Duodenal mucosa (tissue), 2 donors: ENCODE measurements at regions not wholly inside any gene's neighbourhood (a gene's known extent, or its start where the extent isn't known, plus 50 kb on each side); places are given as distances from the start of the nearest gene placed in this dataset.
A peak's percentile ranks its signal among the peaks of the same experiment; 100 is the strongest.

Experiments used
- H3K27ac ChIP-seq: one replicate; pipeline ENCODE4 v1.7.0; 2013; ENCODE audit warnings: low read depth, low read length
- H3K27me3 ChIP-seq, 2 donors: one replicate each; pipeline ENCODE4 v1.7.0; 2013; ENCODE audit warnings: low read length in 2 of 2, control low read depth in 1 of 2; ENCODE audit not compliant: insufficient read depth in 2 of 2, control insufficient read depth in 1 of 2
- H3K36me3 ChIP-seq, 2 donors: one replicate each; pipeline ENCODE4 v1.7.0; 2013; ENCODE audit warnings: low read length in 2 of 2, control low read depth in 1 of 2; ENCODE audit not compliant: insufficient read depth in 2 of 2, control insufficient read depth in 1 of 2
- H3K4me1 ChIP-seq, 2 donors: one replicate each; pipeline ENCODE4 v1.7.0; 2013; ENCODE audit warnings: low read length in 2 of 2, control low read depth in 1 of 2; ENCODE audit not compliant: insufficient read depth in 2 of 2, control insufficient read depth in 1 of 2
- H3K4me3 ChIP-seq, 2 donors: one replicate each; pipeline ENCODE4 v1.7.0; 2013; ENCODE audit warnings: low read length in 2 of 2, low read depth in 1 of 2
- H3K9ac ChIP-seq, 2 donors: one replicate each; pipeline ENCODE4 v1.7.0; 2013; ENCODE audit warnings: low read length in 2 of 2, low read depth in 1 of 2
- H3K9me3 ChIP-seq, 2 donors: one replicate each; pipeline ENCODE4 v1.7.0; 2013; ENCODE audit warnings: low read length in 2 of 2, control low read depth in 1 of 2; ENCODE audit not compliant: control insufficient read depth in 1 of 2

GRCh38 chr16:54673313-54673712 lies 257.4 kb upstream of the IRX5 start:
- Histone ChIP-seq H3K27me3 (no peaks in the 10 kb centered on the region), H3K4me3 (no peak overlapping the region), H3K9ac (no peak overlapping the region), H3K36me3 (no peaks in the 10 kb centered on the region), H3K9me3 (no peaks in the 10 kb centered on the region), H3K4me1 (no peaks in the 10 kb centered on the region), H3K27ac (no peak overlapping the region)

DNA sequence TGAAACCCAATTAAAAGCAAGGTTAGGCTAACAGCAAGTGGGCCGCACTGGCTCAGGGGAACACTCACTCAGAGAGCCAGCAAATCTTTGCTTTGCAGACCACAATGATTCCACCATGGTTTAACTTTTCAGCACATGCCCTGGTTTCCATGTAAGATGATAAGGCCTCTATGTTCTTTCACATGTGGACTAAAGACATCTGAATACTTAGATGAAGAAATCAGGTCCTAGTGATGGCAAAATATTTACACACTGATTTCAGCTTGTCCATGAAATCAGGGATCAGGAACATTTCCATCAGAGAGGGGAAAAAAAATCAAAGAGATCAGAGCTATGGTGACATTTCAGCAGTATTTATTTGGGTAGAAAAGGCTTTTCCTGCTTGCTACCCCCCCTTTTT lies 258.2 kb upstream of the IRX5 start:
- Histone ChIP-seq H3K9me3 (no peaks in the 10 kb centered on the region), H3K36me3 (no peaks in the 10 kb centered on the region), H3K4me3 (no peak overlapping the region), H3K27me3 (no peaks in the 10 kb centered on the region), H3K4me1 (no peaks in the 10 kb centered on the region), H3K27ac (no peak overlapping the region), H3K9ac (no peak overlapping the region)

GRCh38 chr16:54657709-54658102 lies 273.0 kb upstream of the IRX5 start:
- H3K4me3 ChIP-seq, result no peak overlapping the region
- no peaks in the 10 kb centered on the region for H3K9me3 ChIP-seq

DNA sequence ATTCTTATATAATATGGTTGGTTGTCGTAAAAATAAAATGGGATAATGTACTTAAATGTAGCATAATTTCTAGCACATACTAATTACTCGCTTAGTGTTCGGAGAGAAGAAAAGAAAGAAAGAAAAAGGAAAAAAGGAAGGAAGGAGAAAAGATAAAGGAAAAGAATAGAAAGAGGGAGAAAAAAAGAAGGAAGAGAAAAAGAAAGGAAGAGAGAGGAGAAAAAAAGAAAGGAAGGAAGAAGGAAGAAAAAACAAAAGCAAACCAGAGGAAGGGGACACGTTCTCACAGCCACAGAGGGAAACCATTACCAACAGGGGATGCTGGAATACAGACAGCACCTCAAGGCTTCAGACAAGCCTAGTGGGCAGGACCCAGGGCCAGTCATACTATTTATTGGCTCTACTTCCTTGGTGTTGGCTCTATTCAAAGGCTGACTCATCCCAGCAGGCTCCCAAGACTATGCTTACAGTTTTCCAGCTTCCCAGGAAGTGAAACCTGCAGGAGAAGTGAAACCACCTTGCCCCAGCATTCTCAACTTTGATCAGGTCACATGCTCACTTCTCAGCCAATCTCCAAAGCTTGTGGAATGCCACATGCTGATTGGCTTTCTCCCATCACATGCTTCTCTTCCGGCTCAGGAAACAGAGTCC lies 273.5 kb upstream of the IRX5 start:
- H3K9me3 ChIP-seq, result no peaks in the 10 kb centered on the region
- H3K9ac ChIP-seq, result no peak overlapping the region
- H3K27ac ChIP-seq, result no peak overlapping the region
- H3K36me3 ChIP-seq, result no peaks in the 10 kb centered on the region
- H3K27me3 ChIP-seq, result no peaks in the 10 kb centered on the region
- H3K4me3 ChIP-seq, result no peak overlapping the region
- H3K4me1 ChIP-seq, result peaks cover 0 to 2% of the 10 kb centered on the region in 2 donors

More at GRCh38 chr16:54657709-54658102, 273.0 kb upstream of the IRX5 start:
- H3K4me1 ChIP-seq, result peaks cover 0 to 2% of the 10 kb centered on the region in 2 donors
- no peak overlapping the region for H3K9ac ChIP-seq
- H3K36me3 ChIP-seq, result no peaks in the 10 kb centered on the region
- no peak overlapping the region for H3K27ac ChIP-seq
- no peaks in the 10 kb centered on the region for H3K27me3 ChIP-seq

GRCh38 chr16:54655121-54655590 lies 275.5 kb upstream of the IRX5 start:
- Histone ChIP-seq H3K9me3 (no peaks in the 10 kb centered on the region), H3K9ac (no peak overlapping the region), H3K27ac (no peak overlapping the region), H3K4me1 (peaks cover 0 to 2% of the 10 kb centered on the region in 2 donors), H3K4me3 (peak overlapping the region in 1 of 2 donors; percentile 2), H3K27me3 (no peaks in the 10 kb centered on the region), H3K36me3 (no peaks in the 10 kb centered on the region)

DNA sequence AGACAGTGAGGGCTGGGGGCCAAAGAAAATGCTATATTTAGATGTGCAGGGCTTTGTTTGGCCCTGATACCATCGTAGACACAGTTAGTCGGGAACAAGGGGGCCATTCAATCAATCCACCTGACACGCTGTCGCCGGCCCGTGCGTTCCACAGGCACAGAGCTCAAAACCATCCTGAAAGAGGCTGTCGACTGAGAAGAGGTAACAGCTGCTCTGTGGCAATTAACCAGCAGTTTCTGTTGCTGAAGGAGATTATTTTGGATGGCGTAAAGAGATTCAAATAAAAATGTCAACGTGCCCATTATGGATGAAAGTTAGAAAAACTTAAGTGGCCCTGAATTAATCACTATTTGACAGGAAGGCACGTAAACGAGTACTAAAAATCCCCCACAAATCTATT lies 276.2 kb upstream of the IRX5 start:
- no peak overlapping the region for H3K4me3 ChIP-seq
- no peaks in the 10 kb centered on the region for H3K27me3 ChIP-seq
- H3K36me3 ChIP-seq, result no peaks in the 10 kb centered on the region
- no peak overlapping the region for H3K9ac ChIP-seq
- no peak overlapping the region for H3K27ac ChIP-seq
- H3K4me1 ChIP-seq, result peaks cover 0 to 2% of the 10 kb centered on the region in 2 donors
- no peaks in the 10 kb centered on the region for H3K9me3 ChIP-seq

DNA sequence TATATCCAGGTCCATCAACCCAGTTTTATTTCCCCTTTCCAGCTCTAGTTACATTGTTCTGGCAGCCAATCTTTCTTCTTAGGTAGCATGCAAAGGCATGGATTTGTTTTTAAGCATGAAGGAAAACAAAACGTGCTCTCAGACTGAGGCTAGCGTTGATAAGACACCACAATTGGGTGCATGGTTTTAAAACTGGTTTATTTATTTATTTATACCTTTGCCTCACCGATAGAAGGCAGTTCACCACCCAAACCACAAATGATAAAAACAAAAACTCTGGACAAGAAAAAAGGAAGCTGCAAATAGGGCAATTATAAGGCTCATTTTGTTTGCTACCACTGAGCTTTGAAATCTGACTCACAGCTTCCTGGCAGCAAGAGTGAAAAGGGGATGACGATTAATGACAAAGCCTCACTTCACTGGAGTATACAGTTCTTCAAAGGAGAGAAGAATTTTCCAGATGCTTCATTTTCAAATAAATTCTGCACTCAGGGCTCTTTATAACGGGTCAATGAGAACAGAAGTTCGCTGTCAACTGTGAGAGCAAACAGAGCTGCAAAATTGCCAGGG lies 278.4 kb upstream of the IRX5 start:
- Histone ChIP-seq H3K4me3 (no peak overlapping the region), H3K9ac (no peak overlapping the region), H3K9me3 (no peaks in the 10 kb centered on the region), H3K36me3 (no peaks in the 10 kb centered on the region), H3K27ac (no peak overlapping the region), H3K4me1 (peaks cover 0 to 2% of the 10 kb centered on the region in 2 donors), H3K27me3 (no peaks in the 10 kb centered on the region)

GRCh38 chr16:54651440-54652195 lies 279.0 kb upstream of the IRX5 start:
- Histone ChIP-seq H3K9me3 (no peaks in the 10 kb centered on the region), H3K4me1 (peaks cover 0 to 2% of the 10 kb centered on the region in 2 donors), H3K9ac (no peak overlapping the region), H3K27me3 (no peaks in the 10 kb centered on the region), H3K4me3 (no peak overlapping the region), H3K36me3 (no peaks in the 10 kb centered on the region), H3K27ac (no peak overlapping the region)

DNA sequence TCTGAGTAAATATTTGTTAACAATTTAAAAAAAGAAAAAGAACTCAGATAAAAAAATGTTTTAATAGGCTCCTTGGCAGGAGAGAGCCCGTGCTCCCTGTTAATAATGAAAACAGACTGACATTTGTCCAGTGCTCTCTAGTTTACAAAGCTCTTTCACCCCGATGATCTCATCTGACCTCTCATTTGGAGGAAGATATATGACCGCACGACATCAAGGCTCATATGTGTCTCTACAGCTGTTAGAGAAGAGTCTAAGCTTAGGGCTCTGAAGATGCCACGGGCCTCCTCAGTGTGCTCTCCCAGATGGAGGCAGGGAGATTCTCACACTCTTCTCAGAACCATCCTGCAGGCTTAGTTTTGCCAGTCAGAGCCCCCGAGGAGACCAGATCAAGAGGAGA lies 280.8 kb upstream of the IRX5 start:
- Histone ChIP-seq H3K9me3 (no peaks in the 10 kb centered on the region), H3K9ac (no peak overlapping the region), H3K36me3 (no peaks in the 10 kb centered on the region), H3K4me1 (no peaks in the 10 kb centered on the region), H3K4me3 (no peak overlapping the region), H3K27me3 (no peaks in the 10 kb centered on the region), H3K27ac (no peak overlapping the region)

GRCh38 chr16:54648575-54648974 lies 282.1 kb upstream of the IRX5 start:
- Histone ChIP-seq H3K4me1 (no peaks in the 10 kb centered on the region), H3K9ac (no peak overlapping the region), H3K9me3 (no peaks in the 10 kb centered on the region), H3K36me3 (no peaks in the 10 kb centered on the region), H3K27ac (no peak overlapping the region), H3K27me3 (no peaks in the 10 kb centered on the region), H3K4me3 (no peak overlapping the region)
